Activated CD8-positive, alpha-beta memory T cell treated with anti-CD3 and anti-CD28 coated beads for 36 hours (primary cell): ENCODE measurements at regions not wholly inside any gene's neighbourhood (a gene's known extent, or its start where the extent isn't known, plus 50 kb on each side); places are given as distances from the start of the nearest gene placed in this dataset.

Source experiments
- CTCF ChIA-PET: fragments of 350-600 bp; sonication (Branson Sonifier 250); formaldehyde crosslinking; loops from one replicate; lab custom pipeline; 2021; ENCODE audit warnings: antibody characterized with exemption; lab: Charles Lee
- POLR2A ChIA-PET: fragments of 350-600 bp; sonication (Branson Sonifier 250); formaldehyde crosslinking; loops from one replicate; lab custom pipeline; 2021; ENCODE audit warnings: antibody characterized with exemption; lab: Charles Lee

- POLR2A ChIA-PET: no interaction called here
- CTCF ChIA-PET: no interaction called here
Measured at GRCh38 chr4:45160951-45161350, 434.6 kb upstream of the GNPDA2 start.

- ChIA-PET POLR2A (no interaction called here), CTCF (no interaction called here)
Measured at GRCh38 chr4:45155081-45155777, 428.9 kb upstream of the GNPDA2 start.

GRCh38 chr4:45147866-45148265, 421.5 kb upstream of the GNPDA2 start:
- ChIA-PET CTCF (no interaction called here), POLR2A (no interaction called here)

- ChIA-PET POLR2A (no interaction called here), CTCF (no interaction called here)
Measured at GRCh38 chr4:45131020-45131419, 404.7 kb upstream of the GNPDA2 start.

DNA sequence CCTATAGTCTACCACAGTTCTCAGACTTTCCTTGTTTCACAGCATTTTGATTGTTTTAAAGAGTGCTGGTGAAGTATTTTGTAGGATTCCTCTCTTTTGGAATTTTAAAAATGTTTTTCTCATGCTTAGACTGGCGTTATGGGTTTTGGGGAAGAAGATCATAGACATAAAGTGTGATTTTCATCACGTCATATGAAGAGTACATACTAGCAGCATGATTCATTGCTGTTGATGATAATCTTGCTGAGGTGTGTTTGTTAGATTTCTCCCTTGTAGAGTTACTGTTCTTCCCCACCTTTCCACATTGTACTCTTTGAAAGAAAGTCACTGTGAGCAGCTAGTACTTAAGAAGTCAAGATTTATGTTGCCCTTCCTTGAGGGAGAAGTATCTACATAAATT, 396.1 kb upstream of the GNPDA2 start:
- ChIA-PET CTCF (no interaction called here), POLR2A (no interaction called here)

DNA sequence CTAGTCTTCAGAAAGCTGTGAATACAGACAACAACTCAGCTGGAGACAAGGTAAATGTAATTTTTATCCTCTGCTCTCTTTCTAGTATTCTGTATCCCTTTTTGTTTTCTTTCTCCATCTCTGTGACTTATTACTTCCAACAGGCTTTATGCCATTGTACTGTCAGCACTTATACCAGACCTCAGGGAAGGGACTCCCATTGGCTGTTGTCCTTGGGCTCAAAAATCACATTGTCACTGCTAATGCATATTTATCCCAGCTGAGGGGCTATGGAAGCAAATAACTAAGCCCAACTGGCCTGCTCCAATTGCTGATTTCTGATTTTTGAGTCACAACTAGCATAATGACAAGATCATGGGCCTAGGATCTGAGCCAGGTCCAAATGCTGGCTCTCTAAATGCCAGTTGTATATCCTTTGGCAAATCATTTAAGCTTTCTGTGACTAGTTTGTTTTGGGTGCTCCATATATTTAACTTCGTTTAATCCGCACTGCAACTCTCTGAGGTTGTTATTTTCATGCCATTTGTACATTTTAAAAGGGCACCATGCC, 395.1 kb upstream of the GNPDA2 start:
- CTCF ChIA-PET: no interaction called here
- POLR2A ChIA-PET: no interaction called here

GRCh38 chr4:45120163-45120562, 393.8 kb upstream of the GNPDA2 start:
- POLR2A ChIA-PET: no interaction called here
- CTCF ChIA-PET: no interaction called here

- ChIA-PET POLR2A (no interaction called here), CTCF (no interaction called here)
Measured at GRCh38 chr4:45119376-45119775, 393.0 kb upstream of the GNPDA2 start.

GRCh38 chr4:45102716-45103115, 376.4 kb upstream of the GNPDA2 start:
- CTCF ChIA-PET: no interaction called here
- POLR2A ChIA-PET: no interaction called here

- ChIA-PET CTCF (no interaction called here), POLR2A (no interaction called here)
Measured at GRCh38 chr4:45100956-45101818, 374.8 kb upstream of the GNPDA2 start.

DNA sequence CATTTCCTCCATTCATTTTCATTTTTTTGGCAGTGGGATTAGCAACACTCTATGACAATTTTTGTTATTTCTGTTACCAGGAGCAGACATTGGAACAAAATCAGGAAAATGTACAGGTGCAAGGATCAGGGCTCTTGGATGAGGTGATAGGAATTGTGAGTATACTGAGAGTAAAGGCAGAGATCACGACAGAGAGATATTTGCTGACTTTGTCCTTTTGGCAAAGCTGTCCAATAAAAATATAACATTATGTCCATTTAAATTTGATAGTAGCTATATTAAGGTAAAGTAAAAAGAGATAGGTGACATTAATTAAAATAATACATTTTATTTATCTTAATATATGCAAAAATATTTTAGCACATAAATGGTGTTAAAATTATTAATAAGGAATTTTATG, 373.1 kb upstream of the GNPDA2 start:
- ChIA-PET POLR2A (no interaction called here), CTCF (no interaction called here)

DNA sequence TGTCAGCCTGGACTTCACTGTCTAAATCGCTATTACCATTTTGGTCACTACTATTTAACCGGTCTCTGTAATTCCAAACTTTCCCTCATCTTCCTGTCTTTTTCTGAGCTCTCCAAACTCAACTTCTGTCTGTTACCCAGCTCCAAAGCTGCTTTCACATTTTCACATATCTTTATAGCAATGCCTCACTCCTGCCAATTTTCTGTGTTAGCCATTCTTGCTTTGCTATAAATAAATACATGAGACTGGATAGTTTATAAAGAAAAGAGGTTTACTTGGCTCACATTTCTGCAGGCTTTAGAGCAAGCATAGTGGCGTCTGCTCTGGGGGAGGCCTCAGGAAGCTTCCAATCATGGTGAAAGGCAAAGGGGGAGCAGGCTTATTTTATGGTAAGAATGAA, 368.3 kb upstream of the GNPDA2 start:
- CTCF ChIA-PET: no interaction called here
- POLR2A ChIA-PET: no interaction called here

- CTCF ChIA-PET: no interaction called here
- POLR2A ChIA-PET: no interaction called here
Measured at GRCh38 chr4:45082101-45082500, 355.7 kb upstream of the GNPDA2 start.

DNA sequence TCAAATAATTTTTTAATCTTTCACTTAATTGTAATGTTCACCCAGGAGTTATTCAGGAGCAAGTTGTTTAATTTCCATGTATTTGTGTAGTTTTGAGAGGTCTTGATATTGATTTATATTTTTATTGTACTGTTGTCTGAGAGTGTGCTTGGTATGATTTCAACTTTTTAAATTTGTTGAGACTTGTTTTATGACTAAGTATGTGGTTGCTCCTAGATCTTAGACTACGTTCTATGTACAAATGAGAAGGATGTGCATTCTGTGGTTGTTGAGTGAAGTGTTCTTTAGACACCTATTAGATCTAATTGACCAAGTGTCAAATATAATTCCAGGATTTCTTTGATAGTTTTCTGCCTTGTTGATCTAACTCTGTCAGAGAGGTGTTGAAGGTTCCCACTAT, 353.3 kb upstream of the GNPDA2 start:
- ChIA-PET POLR2A (no interaction called here), CTCF (no interaction called here)

DNA sequence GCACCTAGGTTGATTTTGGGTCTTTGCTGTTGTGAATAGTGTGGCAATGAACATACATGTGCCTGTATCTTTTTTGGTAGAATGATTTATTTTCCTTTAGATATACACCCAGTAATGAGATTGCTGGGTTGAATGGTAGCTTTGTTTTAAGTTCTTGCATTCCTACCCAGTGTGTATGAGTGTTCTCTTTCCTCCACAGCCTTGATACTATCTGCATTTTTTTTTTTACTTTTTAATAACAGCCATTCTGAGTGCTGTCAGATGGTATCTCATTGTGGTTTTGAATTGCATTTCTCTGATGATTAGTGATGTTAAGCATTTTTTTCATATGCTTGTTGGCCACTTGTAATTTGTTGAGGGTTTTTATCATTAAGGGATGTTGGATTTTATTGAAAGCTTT, 351.8 kb upstream of the GNPDA2 start:
- CTCF ChIA-PET: no interaction called here
- POLR2A ChIA-PET: no interaction called here

DNA sequence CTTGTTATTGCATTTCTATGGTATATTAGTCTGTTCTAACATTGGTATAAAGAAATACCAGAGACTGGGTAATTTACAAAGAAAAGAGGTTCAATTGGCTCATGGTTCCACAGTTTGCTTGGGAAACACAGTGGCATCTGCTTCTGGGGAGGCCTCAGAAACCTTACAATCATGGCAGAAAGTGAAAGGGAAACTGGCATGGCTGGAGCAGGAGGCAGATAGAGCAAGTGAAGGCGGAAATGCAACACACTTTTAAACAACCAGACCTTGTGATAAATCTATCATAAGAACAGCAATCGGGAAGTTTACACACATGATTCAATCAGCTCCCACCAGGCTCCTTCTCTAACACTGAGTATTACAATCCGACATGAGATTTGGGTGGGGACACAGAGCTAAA, 346.6 kb upstream of the GNPDA2 start:
- CTCF ChIA-PET: no interaction called here
- POLR2A ChIA-PET: no interaction called here

GRCh38 chr4:45064741-45065140, 338.4 kb upstream of the GNPDA2 start:
- CTCF ChIA-PET: no interaction called here
- POLR2A ChIA-PET: no interaction called here

- POLR2A ChIA-PET: no interaction called here
- CTCF ChIA-PET: interaction anchor here (0.6 kb wide), 1 partner anchor 376 kb away, joined by 3 read pairs; no protein-coding TSS in a partner anchor
Measured at GRCh38 chr4:45063696-45064095, 337.3 kb upstream of the GNPDA2 start.

GRCh38 chr4:45062935-45063545, 336.7 kb upstream of the GNPDA2 start:
- ChIA-PET CTCF (no interaction called here), POLR2A (no interaction called here)

DNA sequence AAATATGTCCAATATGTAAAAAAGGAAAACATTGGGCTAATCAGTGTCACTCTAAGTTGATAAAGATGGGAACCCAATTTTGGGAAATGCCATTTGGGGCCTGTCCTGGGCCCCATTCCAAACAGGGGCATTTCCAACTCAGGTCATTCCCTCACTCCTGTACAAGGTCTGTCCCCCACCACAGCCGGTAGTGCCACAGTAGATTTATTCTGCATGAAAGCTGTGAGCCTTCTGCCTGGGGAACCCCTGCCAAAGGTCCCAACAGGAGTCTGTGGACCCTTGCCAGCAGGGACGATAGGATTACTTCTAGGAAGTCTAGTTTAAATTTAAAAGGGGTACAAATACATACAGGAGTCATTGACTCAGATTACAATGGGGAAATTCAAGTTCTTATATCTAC, 317.6 kb upstream of the GNPDA2 start:
- ChIA-PET POLR2A (no interaction called here), CTCF (no interaction called here)
